Activated naive CD4-positive, alpha-beta T cell treated with anti-CD3 and anti-CD28 coated beads, Interleukin-2, amount 50 U/mL, for 16 hours (primary cell): ENCODE measurements at regions not wholly inside any gene's neighbourhood (a gene's known extent, or its start where the extent isn't known, plus 50 kb on each side); places are given as distances from the start of the nearest gene placed in this dataset.
A peak's percentile ranks its signal among the peaks of the same experiment; 100 is the strongest.

ENCODE experiments used
- DNase-seq: peaks from one replicate; pipeline ENCODE4 v3.0.0-alpha.2; 2020

DNA sequence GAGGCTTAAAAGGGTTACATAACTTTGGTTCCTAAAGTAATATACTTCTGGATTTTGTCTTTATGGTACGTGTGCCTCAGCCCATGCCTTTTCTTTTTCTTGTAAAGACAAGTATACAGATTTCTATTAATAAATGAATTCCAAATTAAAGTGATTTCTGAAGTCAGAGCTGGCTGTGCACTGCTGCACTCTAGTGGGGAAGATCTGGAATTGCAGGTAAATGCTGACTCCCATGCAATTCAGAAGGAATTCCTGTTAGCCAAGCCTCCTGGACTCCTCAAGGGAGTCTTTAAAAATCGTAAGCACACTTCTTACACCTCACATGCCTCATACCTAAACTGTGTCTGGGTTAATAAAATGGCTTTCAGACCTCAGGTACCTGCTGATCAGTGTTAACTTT, 118.4 kb upstream of the SLC7A1 start:
- no peak for DNase-seq

DNA sequence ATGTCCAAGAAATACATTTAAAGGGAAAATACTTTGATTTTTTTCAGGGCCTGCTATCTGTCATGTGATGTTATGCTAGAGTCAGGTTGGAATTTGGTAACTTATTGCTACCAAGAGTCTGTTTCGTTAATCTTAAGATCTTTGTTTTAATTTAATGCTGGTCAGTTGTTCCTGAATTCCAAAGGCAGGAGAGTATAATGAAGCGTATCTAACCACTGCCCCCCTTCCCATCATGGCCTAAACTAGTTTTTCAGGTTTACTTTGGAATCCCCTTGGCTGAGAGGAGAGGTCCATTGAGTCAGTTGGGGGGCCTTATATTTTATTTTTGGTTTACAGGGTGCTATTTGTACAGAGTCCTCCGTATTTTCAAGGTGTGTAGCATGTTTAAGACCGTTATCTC, 116.3 kb upstream of the SLC7A1 start:
- DNase-seq = no peak

DNA sequence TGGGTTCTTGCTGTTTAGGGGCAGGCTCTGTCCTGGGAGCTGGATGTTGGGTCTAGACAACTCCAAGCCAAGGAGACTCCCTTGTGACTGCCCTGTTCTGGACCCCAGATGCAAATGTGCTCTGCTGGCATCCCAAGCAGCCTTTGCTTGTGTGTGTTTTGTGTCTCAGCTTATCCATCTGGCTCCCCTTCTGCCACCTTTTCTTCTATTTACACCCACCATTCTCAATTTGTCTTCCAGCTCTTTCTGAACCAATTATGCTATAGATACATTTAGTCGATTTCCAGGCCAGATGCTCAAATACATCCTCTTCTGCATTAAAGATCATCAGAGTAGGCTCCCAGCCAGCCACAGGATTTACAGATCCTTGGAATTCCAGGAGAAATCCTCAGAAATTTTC, 115.0 kb upstream of the SLC7A1 start:
- DNase-seq = no peak

DNA sequence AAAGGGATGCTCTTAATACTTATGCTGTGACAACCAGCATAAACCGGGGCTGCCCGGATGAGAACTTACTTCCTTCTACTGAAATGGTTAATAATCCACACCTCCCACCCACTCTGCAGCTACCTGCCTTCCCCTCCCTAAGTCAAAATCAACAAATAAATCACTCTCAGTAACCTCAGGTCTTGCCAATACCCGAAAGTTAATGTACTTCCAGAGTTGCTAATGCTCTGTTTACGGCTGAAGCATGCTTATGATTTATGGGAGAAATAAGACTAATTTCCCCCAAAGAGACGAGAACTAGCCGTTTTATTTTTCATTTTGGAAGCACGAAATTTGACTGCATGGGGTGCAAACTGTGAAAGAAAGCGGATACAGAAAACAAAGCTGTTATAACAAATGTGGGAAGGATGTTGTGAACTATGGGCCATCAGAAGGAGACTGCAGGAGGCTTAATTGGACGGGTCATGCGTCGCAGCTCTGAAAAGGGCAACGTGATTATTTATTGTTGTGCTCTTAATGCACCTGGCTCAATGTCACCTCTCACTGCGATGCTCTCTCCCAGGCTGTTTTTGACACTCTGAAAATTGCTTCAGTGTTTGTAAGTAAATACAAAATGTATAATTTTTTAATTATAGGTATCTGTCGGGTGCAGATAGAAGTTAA, 114.0 kb upstream of the SLC7A1 start:
- DNase-seq = no peak

DNA sequence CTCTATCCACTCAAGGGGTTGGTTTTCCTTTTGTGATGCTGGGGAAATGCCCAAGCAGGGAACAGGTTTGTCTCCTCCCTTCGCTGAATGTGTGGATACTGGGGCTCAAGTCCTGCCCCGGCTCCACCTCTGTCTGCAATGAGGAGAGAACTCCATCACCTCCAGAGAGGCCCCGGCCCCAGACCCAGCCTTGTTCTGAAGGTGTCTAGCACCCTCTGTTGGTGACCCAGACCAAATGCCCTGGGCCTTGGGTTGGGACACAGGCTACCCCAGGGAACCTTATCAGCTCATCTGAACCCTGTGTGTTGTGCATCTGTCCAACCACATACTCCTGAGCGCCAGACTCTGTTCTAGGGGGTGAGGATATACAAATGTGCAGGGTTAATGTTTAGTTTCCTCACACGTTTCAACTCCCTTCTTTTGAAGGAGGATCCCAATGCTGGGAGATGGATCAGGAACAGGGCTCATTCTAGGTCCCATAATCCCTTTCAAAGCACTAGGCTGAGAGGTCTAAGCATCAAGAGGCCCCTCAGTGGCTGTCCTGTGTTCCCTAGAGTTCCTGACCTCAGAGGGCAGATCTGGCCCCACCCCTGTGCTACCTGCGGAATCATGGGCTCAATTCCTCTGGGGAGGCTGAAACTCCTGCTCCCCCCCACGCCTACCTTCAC, 112.5 kb upstream of the SLC7A1 start:
- DNase-seq = peak; percentile 44

DNA sequence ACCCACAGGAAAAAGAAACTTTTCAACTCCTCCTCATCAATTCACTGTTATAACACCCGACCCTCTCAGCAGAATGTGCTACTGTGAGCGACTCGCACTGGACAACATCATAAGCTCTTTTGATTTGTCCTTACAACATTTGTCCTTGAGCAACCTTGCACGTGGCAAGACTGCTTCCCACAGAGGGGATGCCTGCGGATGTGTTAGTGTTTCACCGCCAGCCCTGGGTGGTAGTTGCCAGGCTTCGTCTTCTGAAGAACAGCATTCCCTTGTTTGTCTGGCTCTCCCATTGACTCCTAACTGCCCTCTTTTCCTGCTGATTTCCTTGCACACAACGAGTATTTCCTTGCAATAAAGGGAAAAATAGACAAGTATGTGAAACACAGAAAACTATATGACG, 111.4 kb upstream of the SLC7A1 start:
- no peak for DNase-seq

DNA sequence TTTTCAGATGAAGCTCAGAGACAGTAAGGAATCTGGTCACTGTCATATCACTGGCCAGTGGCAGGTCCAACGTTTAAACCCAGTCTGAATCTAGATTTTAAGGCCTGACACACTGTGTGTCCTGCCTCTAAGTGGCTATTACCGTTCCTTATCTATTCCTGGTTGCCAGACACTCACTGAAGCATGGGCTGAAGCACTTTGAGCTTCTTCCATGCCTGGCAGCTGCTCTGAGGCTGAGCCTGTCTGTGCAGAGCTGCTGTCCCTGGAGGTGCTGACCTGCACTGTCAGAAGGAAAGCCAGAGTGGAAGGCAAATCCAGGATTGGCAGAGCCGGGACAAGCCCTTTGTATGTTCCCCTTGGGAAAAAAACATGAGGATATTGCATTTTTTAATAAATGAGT, 109.2 kb upstream of the SLC7A1 start:
- DNase-seq = no peak

DNA sequence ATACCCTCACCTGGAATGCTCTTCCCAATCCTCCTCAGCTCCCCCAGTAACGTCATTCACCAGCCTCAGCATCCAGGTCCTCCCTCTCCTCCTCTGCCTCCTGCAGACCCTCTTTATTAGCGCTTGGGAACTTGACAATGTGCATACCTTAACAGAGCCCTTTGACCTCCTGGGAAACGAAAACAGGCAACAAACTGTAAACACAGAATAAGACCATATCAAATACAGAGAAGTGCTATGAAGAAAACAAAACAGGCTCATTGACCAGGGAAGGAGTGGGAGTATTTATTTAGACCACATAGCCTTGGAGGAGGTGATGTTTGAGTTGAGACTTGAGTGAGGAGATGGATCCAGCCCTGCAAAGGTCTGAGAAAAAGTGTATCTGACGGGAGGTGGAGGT, 107.9 kb upstream of the SLC7A1 start:
- DNase-seq = no peak

DNA sequence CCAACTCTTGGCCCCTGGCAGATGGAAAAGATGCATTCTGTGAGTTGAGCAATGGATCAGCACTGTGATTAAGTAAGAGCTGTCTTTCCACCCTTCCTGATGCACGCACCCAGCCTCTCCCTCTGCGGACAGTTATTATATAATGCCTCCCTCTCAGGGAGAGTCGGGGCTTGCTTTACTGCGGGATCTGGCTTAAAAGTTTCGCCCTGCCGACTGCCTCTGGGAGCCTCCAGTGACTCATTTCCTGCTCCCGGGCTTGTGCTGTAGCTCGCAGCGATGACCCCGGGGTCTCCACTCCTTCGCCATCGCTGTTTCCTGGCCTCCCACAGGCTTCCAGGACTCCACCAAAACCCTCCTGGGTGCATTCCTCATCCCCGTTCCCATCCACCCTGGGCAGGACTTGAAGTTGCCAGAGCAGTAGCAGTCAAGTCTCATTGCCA, 107.4 kb upstream of the SLC7A1 start:
- DNase-seq = no peak

DNA sequence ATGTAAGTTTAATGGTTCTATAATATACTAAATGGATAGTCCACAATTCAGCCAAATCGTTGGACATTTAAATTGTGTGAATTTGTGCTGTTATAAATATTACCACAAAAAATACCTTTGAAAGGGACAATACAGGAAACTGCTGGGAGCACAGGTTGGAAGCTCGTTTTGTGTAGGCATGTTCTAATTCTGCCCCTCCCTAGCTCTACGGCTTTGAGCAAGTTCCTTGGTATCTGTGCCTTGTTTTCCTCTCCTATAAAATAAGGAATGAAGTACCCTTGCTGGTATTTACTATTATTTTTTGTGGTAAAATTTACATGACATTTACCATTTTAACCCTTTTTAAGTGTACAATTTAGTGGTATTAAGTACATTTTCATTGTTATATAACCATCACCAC, 102.6 kb upstream of the SLC7A1 start:
- DNase-seq = no peak

DNA sequence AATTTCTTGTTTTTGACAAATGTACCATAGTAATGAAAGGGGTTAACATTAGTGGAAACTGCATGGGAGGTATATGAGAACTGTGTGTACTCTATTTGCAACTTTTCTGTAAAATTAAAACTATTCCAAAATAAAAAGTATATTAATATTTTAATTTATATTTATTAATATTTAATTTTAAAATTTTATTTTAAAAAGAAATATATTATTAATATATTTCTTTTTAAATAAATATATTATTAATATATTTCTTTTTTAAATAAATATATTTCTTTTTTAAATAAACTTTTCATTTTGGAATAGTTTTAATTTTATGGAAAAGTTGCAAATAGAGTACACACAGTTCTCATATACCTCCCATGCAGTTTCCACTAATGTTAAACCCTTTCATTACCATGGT, 101.1 kb upstream of the SLC7A1 start:
- DNase-seq = no peak

DNA sequence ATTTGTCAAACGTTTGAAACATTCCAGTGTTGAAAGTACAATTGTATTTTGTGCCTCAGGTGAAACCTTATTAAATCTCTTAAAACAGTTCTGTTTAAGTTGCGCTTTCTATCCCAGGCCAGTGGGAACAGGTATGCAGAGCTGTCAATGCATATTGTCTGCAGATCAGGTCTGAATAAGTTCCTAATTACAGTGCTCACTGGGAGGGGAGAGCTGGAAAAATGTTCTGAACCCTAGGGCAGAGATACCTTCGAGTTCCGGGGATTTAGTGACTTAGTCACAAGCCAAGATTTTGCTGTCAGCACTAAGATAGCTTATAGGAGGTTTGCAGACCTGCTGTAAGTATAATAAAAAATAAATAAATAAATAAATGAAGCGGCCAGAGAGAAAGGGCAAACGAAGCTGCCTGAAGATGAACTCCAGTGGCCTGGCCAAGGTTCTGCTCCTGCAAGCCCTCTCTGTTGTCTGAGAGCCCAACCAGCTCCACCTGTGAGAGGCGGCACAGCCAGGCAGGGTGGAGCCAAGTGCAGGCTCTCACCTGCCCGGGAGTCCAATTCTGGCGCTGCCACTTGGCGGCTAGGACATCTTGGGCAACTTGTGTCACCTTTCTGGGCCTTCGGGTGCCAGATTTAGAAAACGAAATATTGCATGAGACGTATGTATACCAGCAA, 97.9 kb upstream of the SLC7A1 start:
- no peak for DNase-seq

DNA sequence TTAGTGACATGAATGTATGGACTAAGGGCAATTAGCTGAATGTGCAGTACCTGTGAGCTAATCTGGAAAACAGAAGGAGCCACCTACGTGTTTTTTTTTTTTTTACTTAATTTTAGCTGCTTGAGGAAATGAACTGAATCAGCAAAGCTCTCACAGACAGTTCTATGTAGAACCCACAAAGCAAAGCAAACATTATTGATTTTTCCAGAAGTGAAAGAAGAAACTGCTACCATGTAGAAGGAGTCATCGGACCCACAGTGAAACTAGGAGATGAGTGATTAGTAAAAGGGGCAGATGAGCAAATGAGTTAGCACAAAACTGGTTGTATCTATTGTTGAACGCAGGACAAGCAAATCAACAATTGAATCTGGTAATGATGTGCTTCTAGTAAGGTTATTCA, 94.1 kb upstream of the SLC7A1 start:
- no peak for DNase-seq

DNA sequence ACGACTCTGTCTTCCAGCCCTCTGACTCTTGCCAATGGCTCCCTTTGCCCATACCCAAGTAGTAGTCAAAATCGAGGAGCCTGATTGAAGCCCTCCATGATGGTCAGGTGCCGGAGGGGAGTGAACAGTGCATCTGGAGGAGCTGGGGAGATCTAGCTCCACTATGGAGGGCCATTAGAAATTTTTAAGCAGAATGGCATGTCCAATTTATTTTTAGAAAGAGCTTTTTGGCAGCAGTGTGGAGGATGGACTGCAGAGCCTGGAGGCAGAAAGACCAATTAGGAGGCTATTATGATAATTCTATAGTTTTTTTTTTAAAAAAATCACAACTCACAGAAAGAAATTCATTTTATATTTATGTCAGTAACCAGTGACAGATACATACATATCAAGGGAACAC, 92.7 kb upstream of the SLC7A1 start:
- DNase-seq = no peak

DNA sequence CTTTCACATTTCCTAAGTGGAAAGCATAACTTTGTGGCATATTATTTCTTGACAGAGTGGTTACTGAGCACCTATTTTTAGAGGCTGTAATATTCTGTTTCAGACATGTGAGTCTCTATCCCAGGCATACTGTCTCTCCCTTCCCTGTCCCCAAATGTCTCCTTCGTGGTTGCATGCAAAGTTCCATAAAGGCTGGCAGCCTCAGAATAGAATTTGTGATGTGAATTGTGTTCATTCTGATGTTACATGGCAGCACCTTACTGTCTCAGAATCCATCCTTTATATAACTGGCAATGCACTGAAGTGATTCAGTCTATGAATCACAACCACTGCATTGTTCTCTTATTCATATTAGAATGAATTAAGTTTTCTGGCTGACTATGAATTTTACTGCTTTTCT, 89.0 kb upstream of the SLC7A1 start:
- no peak for DNase-seq

DNA sequence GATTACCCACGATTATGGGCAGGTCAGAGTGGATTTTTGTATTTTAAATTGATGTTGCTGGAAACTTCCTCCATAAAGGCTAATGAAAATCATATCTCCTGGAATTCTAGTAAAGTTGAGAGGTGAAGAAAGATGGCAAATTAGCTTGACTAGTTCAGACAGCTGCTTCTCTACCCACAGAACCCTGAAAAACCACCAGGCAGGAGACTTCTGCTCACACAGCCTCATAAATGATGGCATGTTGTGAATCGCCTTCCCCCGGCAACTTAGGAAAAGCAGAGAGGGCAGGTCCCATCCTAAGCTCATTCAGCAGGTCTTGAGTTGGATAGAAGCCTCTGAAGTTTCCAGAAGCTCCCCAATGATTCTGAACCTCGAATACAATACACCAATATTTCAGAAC, 87.6 kb upstream of the SLC7A1 start:
- DNase-seq = no peak

DNA sequence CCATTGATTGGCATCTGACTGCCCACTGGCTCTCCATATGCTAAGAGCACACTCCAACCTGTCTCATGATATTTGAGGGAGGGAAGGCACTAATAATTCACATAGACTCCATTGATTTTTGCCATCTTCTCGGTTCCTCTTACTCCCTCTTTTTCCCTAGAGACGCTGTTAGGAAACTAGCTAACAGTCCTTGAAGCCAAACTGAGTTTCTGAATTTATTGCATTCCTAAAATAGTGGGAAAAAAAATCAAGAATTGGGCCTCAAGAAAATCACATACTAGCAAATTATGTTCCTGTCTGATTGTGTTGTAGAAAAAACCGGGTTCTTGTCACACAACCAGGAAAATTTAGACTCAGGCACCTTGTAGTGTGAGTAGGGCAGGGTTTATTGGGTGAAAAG, 86.4 kb upstream of the SLC7A1 start:
- no peak for DNase-seq

DNA sequence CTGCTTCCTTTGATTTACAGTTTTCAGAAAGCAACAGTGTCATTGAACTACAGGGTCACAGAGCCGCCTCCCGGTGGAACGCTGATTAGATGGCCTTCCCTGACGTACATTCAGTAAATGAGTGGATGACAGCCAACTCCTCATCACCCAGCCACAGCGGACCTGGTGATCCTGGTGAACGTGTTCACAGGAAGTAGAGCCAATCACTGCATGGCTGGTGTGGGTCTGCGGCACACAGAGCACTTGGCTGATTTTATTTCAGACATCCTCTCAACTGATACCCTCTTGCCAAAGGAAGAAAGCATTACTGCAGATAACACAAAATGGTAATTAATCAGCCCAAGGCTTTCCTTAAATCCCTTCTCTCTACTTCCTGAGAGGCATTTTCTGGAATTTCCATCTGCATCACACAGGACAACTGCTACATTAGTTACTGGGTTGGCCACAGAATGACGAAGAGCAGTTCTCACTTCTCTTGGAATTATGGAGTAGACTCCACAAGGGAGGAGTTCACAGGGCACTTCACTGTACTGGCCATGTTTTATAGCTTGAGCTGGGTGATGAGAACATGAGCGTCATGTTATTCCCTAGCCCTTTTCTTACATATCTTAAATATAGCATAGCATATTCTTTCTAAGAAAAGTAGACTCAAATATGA, 84.0 kb upstream of the SLC7A1 start:
- no peak for DNase-seq

DNA sequence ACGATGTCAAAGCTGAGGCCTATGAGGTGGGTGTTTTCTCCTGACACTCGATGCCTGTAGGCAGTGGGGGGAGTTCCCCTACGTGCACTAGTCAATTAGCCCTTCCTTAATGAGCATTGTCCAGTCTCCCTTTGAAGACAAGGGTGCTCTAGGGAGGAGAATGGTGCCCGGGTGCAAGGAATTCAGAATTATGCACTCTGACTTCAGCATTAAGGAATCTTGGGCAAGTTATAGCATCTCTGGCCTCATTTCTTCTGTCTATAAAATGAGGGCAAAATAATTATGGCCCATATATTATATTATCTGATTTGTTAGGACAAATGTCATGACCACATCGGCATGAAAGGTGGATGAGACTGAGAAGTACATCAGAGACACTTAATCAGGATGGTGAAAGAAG, 82.1 kb upstream of the SLC7A1 start:
- no peak for DNase-seq

DNA sequence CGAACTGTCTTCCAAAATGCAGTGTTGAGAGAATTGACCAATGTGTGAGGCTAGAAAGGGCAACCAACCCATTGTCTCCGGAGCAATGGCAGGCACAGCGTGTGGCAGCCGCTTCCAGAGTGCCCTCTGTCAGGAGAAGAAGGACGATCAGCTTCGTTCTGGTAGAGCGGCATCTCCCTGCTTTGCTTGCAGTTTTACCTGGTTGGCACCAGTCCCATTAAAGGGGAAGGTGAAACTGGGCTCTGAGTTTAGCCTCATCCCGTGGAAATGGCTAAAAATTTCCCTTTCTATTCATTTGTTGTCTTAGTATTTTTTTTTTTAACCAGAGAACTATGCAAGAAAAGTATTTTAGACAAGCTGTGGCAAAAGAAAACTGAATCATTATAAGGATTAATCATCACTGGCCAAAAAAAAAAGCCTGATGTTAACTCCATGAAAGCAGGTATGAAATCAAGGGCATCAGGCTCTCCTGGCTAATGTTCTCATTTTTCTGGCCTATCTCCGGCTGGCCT, 81.5 kb upstream of the SLC7A1 start:
- no peak for DNase-seq

DNA sequence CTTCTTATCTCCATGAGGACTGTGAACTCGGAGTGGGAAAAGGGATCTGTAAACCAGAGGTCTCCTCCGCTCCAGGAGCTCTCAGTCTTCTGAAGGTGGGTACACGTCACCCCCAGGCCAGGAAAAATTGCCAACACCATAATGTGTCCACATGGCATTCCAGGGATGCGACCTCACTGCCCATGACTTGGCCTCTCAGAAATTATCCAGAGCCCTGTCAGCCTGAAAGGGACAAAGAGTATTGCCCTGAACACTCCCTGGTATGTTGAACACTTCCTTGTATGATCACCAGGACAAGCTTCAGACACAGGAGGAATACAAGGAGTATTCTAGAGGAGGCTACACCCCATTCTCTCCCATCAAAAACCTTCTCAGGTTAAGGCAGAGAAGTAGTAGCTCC, 81.0 kb upstream of the SLC7A1 start:
- DNase-seq = no peak

DNA sequence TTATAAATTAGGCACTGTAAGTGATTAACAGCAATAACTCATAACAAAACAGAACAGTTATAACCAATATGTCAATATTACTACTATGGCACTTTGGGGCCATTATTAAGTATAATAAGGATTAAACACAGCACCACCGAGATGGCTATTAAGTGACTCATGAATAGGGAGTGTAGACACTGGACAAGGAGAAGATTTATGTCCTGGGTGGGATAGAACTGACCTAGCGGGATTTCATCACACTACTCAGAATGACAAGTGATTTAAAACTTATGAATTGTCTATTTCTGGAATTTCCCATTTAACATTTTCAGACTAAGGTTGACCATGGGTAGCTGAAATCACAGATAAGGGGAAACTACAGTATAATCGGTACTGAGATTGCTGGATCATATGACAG, 79.0 kb upstream of the SLC7A1 start:
- no peak for DNase-seq

DNA sequence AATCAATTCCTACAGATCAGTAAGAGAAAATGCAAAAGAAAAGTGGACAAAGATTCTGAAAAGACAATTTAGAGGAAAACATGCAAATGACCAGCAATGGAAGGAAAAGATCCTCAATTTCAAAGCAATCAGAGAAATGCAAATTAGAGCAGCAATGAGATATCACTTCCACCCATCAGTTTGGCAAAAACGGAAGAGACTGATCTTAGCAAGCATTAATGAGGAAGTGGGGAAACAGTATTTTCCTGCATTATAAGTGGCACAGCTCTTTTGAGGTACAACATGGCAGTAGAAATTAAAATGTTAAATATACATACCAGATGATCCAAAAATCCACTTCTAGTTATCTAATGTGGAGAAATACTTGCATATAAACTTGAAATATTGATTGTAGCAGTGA, 69.1 kb upstream of the SLC7A1 start:
- no peak for DNase-seq
